Trophoblast cell (in vitro differentiated cells and primary cell): ENCODE measurements at regions not wholly inside any gene's neighbourhood (a gene's known extent, or its start where the extent isn't known, plus 50 kb on each side); places are given as distances from the start of the nearest gene placed in this dataset.

ENCODE experiments used
- DNase-seq, 2 donors: peaks; one replicate each; pipeline ENCODE4 v3.0.0-alpha.2; 2016
- H2AFZ ChIP-seq: 2 replicates; pipeline ENCODE4 v1.6.1; 2013; ENCODE audit warnings: low read length, moderate library complexity, mild to moderate bottlenecking; ENCODE audit not compliant: insufficient read depth, poor library complexity
- H2AK5ac ChIP-seq: 2 replicates; pipeline ENCODE4 v1.6.1; 2013; ENCODE audit warnings: mild to moderate bottlenecking, low read length
- H2BK120ac ChIP-seq: 2 replicates; pipeline ENCODE4 v1.6.1; 2013; ENCODE audit warnings: low read length, mild to moderate bottlenecking, moderate library complexity; ENCODE audit not compliant: insufficient read depth, poor library complexity
- H2BK12ac ChIP-seq: 2 replicates; pipeline ENCODE4 v1.6.1; 2013; ENCODE audit warnings: mild to moderate bottlenecking, low read length, moderate library complexity
- H2BK5ac ChIP-seq: 2 replicates; pipeline ENCODE4 v1.6.1; 2013; ENCODE audit warnings: low read length, low read depth, moderate library complexity, mild to moderate bottlenecking; ENCODE audit not compliant: poor library complexity
- H3K14ac ChIP-seq: 2 replicates; pipeline ENCODE4 v1.6.1; 2013; ENCODE audit warnings: mild to moderate bottlenecking, low read length
- H3K18ac ChIP-seq: 2 replicates; pipeline ENCODE4 v1.6.1; 2013; ENCODE audit warnings: mild to moderate bottlenecking, low read length
- H3K23ac ChIP-seq: 2 replicates; pipeline ENCODE4 v1.6.1; 2013; ENCODE audit warnings: low read length
- H3K27ac ChIP-seq: 2 replicates; pipeline ENCODE4 v1.5.1; 2013; ENCODE audit warnings: low read depth, mild to moderate bottlenecking, inconsistent platforms, low read length, moderate library complexity
- H3K27me3 ChIP-seq: 2 replicates; pipeline ENCODE4 v1.6.1; 2013; ENCODE audit warnings: inconsistent platforms, mild to moderate bottlenecking, low read length, moderate library complexity; ENCODE audit not compliant: insufficient read depth
- H3K36me3 ChIP-seq, 2 experiments: 1 replicate in 1 of 2; 2 replicates in 1 of 2; pipeline ENCODE4 v1.6.1; 2013; ENCODE audit warnings: low read length in 2 of 2, mild to moderate bottlenecking in 2 of 2, moderate library complexity in 1 of 2; ENCODE audit not compliant: insufficient read depth in 2 of 2, control insufficient read depth in 1 of 2
- H3K4ac ChIP-seq: 2 replicates; pipeline ENCODE4 v1.6.1; 2013; ENCODE audit warnings: low read depth, mild to moderate bottlenecking, low read length, moderate library complexity
- H3K4me1 ChIP-seq, 2 experiments: 1 replicate in 1 of 2; 2 replicates in 1 of 2; pipeline ENCODE4 v1.6.1; 2013; ENCODE audit warnings: low read length in 2 of 2, mild to moderate bottlenecking in 2 of 2, moderate library complexity in 1 of 2; ENCODE audit not compliant: insufficient read depth in 2 of 2, control insufficient read depth in 1 of 2
- H3K4me2 ChIP-seq: 2 replicates; pipeline ENCODE4 v1.6.1; 2013; ENCODE audit warnings: inconsistent platforms, mild to moderate bottlenecking, low read length, moderate library complexity
- H3K4me3 ChIP-seq: 2 replicates; pipeline ENCODE4 v1.5.1; 2013; ENCODE audit warnings: mild to moderate bottlenecking, low read depth, low read length, inconsistent platforms
- H3K79me1 ChIP-seq: one replicate; pipeline ENCODE4 v1.6.1; 2013; ENCODE audit warnings: low read length
- H3K79me2 ChIP-seq: 2 replicates; pipeline ENCODE4 v1.6.1; 2013; ENCODE audit warnings: low read length, mild to moderate bottlenecking; ENCODE audit not compliant: control insufficient read depth, insufficient read depth, poor library complexity
- H3K9ac ChIP-seq: 2 replicates; pipeline ENCODE4 v1.6.1; 2013; ENCODE audit warnings: mild to moderate bottlenecking, low read length
- H3K9me3 ChIP-seq: 2 replicates; pipeline ENCODE4 v1.6.1; 2013; ENCODE audit warnings: low read depth, mild to moderate bottlenecking, control low read depth, inconsistent platforms, low read length; ENCODE audit not compliant: insufficient read depth
- H4K12ac ChIP-seq: 2 replicates; pipeline ENCODE4 v1.6.1; 2013; ENCODE audit warnings: low read depth, mild to moderate bottlenecking, low read length, moderate library complexity
- H4K8ac ChIP-seq: 2 replicates; pipeline ENCODE4 v1.6.1; 2013; ENCODE audit warnings: low read depth, mild to moderate bottlenecking, low read length, moderate library complexity
- H4K91ac ChIP-seq: one replicate; pipeline ENCODE4 v1.6.1; 2013; ENCODE audit warnings: low read depth, mild to moderate bottlenecking, low read length, moderate library complexity
- WGBS: extraction: QIAGEN DNeasy Blood & Tissue Kit; methylation state at CpG from one replicate; pipeline ENCODE4 v1.1.7; 2013; ENCODE audit warnings: missing lambda C conversion rate; ENCODE audit not compliant: insufficient read length, insufficient coverage; ENCODE audit errors: extremely low coverage; 5-methylcytosine and 5-hydroxymethylcytosine counted together

DNA sequence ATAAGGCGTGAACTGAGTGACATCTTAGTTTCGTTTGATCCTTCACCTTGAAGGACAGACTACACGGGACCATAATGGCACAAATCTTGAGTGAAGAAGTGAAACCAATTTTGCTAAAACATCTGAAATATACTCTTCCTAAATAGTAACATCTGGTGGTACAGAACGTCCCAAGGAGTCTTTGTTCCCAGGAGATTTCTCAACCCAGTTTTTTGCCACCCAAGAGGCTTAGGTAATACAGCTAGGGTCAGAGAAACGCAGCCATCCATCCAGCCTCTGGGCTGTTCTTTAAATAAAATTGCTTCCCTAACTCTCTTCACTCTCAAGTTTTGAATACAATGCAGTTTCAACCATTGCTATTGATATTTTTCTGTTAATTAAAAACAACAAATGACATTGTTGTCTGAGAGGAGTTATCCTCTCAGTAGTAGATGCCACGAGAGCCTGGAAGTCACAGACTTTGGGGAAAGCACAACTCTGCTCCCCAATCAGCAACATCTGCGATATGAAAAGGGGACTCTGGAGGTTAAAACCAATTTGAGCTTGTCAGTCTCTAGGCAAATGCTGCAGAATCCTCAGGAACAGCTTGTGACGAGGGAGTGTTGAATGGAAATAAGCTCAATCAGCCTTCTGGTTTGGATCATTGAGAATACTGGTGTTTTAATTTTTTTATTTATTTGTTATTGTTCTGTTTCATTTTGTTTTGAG, 394.3 kb upstream of the ADGRL2 start:
- H2BK5ac ChIP-seq = no peak overlapping the region
- H2AK5ac ChIP-seq = no peak overlapping the region
- DNase-seq = no peak
- no peak overlapping the region for H3K18ac ChIP-seq
- no peak overlapping the region for H4K8ac ChIP-seq
- H3K4ac ChIP-seq = no peak overlapping the region
- H3K9me3 ChIP-seq = no peaks in the 10 kb centered on the region
- H3K4me1 ChIP-seq = peaks cover 0 to 2% of the 10 kb centered on the region in 2 experiments
- no peak overlapping the region for H3K4me2 ChIP-seq
- no peak overlapping the region for H4K12ac ChIP-seq
- H3K36me3 ChIP-seq = no peaks in the 10 kb centered on the region
- H3K23ac ChIP-seq = no peak overlapping the region
- peaks cover 3% of the 10 kb centered on the region for H3K79me1 ChIP-seq
- no peak overlapping the region for H2AFZ ChIP-seq
- no peak overlapping the region for H3K14ac ChIP-seq
- WGBS = no CpG with 5 or more reads among the region's 8 CpGs
- H3K27ac ChIP-seq = no peak overlapping the region
- no peak overlapping the region for H3K4me3 ChIP-seq
- no peaks in the 10 kb centered on the region for H3K79me2 ChIP-seq
- no peak overlapping the region for H4K91ac ChIP-seq
- no peak overlapping the region for H3K9ac ChIP-seq
- H2BK12ac ChIP-seq = no peak overlapping the region
- H3K27me3 ChIP-seq = no peaks in the 10 kb centered on the region
- no peak overlapping the region for H2BK120ac ChIP-seq

DNA sequence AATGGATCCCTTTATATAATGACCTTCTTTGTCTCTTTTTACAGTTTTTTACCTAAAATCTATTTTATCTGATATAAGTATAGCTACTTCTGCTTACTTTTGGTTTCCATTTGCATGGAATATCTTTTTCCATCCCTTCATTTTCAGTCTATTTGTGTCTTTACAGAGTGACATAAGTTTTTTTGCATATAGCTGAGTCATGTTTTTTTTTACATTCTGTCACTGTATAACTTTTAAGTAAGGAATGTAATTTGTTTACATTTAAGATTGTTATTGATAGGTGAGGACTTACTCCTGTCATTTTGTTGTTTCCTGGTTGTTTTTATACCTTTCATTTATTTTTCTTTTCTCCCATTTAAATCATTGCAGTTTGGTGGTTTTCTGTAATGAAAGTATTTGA, 402.7 kb upstream of the ADGRL2 start:
- H3K4ac ChIP-seq = no peak overlapping the region
- no peak overlapping the region for H3K4me2 ChIP-seq
- H2AFZ ChIP-seq = no peak overlapping the region
- H2BK12ac ChIP-seq = no peak overlapping the region
- no peak overlapping the region for H2BK120ac ChIP-seq
- H2AK5ac ChIP-seq = no peak overlapping the region
- DNase-seq = no peak
- no peak overlapping the region for H3K9ac ChIP-seq
- H3K4me3 ChIP-seq = no peak overlapping the region
- no peak overlapping the region for H4K12ac ChIP-seq
- H4K91ac ChIP-seq = no peak overlapping the region
- H3K14ac ChIP-seq = no peak overlapping the region
- no peak overlapping the region for H2BK5ac ChIP-seq
- no peak overlapping the region for H3K27ac ChIP-seq
- no peaks in the 10 kb centered on the region for H3K79me2 ChIP-seq
- no peak overlapping the region for H4K8ac ChIP-seq
- H3K23ac ChIP-seq = no peak overlapping the region
- H3K36me3 ChIP-seq = no peaks in the 10 kb centered on the region
- no peaks in the 10 kb centered on the region for H3K4me1 ChIP-seq
- no peaks in the 10 kb centered on the region for H3K9me3 ChIP-seq
- H3K18ac ChIP-seq = no peak overlapping the region
- no peaks in the 10 kb centered on the region for H3K27me3 ChIP-seq
- peaks cover 2% of the 10 kb centered on the region for H3K79me1 ChIP-seq

- no peaks in the 10 kb centered on the region for H3K36me3 ChIP-seq
- no peaks in the 10 kb centered on the region for H3K9me3 ChIP-seq
- no peak for DNase-seq
- no peaks in the 10 kb centered on the region for H3K79me1 ChIP-seq
- H3K4me2 ChIP-seq = no peak overlapping the region
- no peaks in the 10 kb centered on the region for H3K27me3 ChIP-seq
- H2BK5ac ChIP-seq = no peak overlapping the region
- no peak overlapping the region for H3K27ac ChIP-seq
- H2BK12ac ChIP-seq = no peak overlapping the region
- H3K4ac ChIP-seq = no peak overlapping the region
- no peaks in the 10 kb centered on the region for H3K4me1 ChIP-seq
- H3K18ac ChIP-seq = no peak overlapping the region
- H3K14ac ChIP-seq = no peak overlapping the region
- no peak overlapping the region for H2BK120ac ChIP-seq
- H3K23ac ChIP-seq = no peak overlapping the region
- H3K79me2 ChIP-seq = no peaks in the 10 kb centered on the region
- no peak overlapping the region for H4K91ac ChIP-seq
- no peak overlapping the region for H3K9ac ChIP-seq
- no peak overlapping the region for H4K12ac ChIP-seq
- no peak overlapping the region for H4K8ac ChIP-seq
- H2AFZ ChIP-seq = no peak overlapping the region
- no peak overlapping the region for H2AK5ac ChIP-seq
- no peak overlapping the region for H3K4me3 ChIP-seq
Measured at GRCh38 chr1:81392526-81393226, 408.1 kb upstream of the ADGRL2 start.

DNA sequence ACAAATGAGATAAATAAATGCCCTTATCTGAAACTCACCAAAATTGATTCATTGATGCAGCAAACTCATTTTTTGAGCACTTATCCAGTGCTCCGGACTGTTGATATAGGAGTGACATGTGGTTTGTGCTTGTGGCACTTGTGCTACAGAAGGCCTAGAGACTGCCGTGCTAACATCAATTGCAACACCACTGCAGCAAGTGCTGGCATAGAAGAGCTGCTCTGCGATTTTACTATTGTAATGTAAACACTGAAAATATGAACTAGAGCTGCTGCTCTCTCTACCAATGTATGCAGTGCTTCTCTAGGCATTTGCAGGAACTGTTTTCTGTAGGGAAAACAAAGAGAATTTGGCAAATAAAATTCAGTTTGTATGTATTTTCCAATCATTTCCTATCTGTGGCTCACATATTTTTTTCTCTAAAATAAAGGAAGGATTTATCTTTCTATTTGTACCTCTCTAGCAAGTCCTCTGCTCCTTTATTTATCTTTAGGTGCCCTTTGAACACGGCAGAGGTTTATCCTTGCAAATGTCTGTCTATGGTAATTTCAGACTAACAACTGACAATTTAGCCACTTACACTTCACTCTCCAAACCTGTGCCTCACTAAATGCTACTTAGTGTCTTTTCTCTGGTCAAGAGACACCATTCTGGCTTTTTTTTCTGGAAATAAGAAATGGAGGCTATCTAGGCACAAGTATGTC, 409.5 kb upstream of the ADGRL2 start:
- Histone ChIP-seq H3K14ac (no peak overlapping the region), H4K12ac (no peak overlapping the region), H3K27ac (no peak overlapping the region), H3K4me2 (no peak overlapping the region), H3K79me2 (no peaks in the 10 kb centered on the region), H2BK12ac (no peak overlapping the region), H4K91ac (no peak overlapping the region), H3K4me3 (no peak overlapping the region), H3K79me1 (no peaks in the 10 kb centered on the region), H3K9ac (no peak overlapping the region), H2BK120ac (no peak overlapping the region), H3K27me3 (no peaks in the 10 kb centered on the region), H2BK5ac (no peak overlapping the region), H3K9me3 (no peaks in the 10 kb centered on the region), H3K18ac (no peak overlapping the region), H3K36me3 (no peaks in the 10 kb centered on the region), H2AK5ac (no peak overlapping the region), H3K4ac (no peak overlapping the region), H4K8ac (no peak overlapping the region), H3K23ac (no peak overlapping the region), H2AFZ (no peak overlapping the region), H3K4me1 (no peaks in the 10 kb centered on the region)
- no CpG with 5 or more reads among the region's 4 CpGs for WGBS
- DNase-seq = no peak
